ENCODE measurements at regions not wholly inside any gene's neighbourhood (a gene's known extent, or its start where the extent isn't known, plus 50 kb on each side); places are given as distances from the start of the nearest gene placed in this dataset.

DNA sequence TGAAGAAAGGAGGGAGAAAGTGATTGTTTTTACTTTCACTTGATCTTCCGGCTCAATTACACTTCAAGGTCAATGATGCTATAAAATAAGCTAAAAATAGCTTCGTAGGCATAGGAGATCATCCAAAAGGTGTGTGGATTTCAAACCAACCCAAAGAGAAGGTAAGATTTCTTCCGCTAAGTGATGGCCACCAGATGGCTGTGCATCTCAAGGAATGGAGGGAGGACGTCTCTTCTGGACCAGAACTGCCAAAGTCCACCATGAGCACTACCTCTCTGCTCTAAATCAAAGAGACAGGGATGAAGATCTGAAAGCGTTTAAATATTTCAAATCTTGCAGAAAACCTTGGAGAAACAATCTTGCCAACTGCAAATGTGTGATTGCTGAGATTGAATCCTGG lies 199.1 kb upstream of the ZPLD1 start:
- CTCF ChIA-PET = interaction anchor here (0.6 to 1.3 kb wide), 3 partner anchors 236 to 301 kb away, joined by 3 to 7 read pairs (median 4); no protein-coding TSS in a partner anchor
- no peak overlapping the region for H3K27ac ChIP-seq (ENCODE audit: low read depth, low read length, poor library complexity, severe bottlenecking)
- BruUV-seq (replicated peaks) = no TSS peak
- TF ChIP-seq, protein P1, sequence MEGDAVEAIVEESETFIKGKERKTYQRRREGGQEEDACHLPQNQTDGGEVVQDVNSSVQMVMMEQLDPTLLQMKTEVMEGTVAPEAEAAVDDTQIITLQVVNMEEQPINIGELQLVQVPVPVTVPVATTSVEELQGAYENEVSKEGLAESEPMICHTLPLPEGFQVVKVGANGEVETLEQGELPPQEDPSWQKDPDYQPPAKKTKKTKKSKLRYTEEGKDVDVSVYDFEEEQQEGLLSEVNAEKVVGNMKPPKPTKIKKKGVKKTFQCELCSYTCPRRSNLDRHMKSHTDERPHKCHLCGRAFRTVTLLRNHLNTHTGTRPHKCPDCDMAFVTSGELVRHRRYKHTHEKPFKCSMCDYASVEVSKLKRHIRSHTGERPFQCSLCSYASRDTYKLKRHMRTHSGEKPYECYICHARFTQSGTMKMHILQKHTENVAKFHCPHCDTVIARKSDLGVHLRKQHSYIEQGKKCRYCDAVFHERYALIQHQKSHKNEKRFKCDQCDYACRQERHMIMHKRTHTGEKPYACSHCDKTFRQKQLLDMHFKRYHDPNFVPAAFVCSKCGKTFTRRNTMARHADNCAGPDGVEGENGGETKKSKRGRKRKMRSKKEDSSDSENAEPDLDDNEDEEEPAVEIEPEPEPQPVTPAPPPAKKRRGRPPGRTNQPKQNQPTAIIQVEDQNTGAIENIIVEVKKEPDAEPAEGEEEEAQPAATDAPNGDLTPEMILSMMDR (conservative IDR thresholded peaks at IDR 0.05; ENCODE audit: low read depth, low read length) = peak; percentile 62
- no peak for TF ChIP-seq EZH2 (IDR thresholded peaks at IDR 0.05; ENCODE audit: borderline replicate concordance, low read depth, low read length, poor library complexity, severe bottlenecking)
- peak; percentile 33 for DNase-seq (ENCODE audit: low spot score)
- H3K4me1 ChIP-seq (ENCODE audit: insufficient read depth, low read length, poor library complexity, severe bottlenecking) = peaks cover 13% of the 10 kb centered on the region
- no peaks in the 10 kb centered on the region for H3K9me3 ChIP-seq (ENCODE audit: low read depth, low read length, poor library complexity, severe bottlenecking)
- intact Hi-C loops (cut with micrococcal nuclease; ENCODE audit: unreplicated experiment) = loop anchor here (10.0 kb wide), 2 partner anchors 439 to 509 kb away; no protein-coding TSS in a partner anchor
- no peaks in the 10 kb centered on the region for H3K36me3 ChIP-seq (ENCODE audit: insufficient read depth, low read length, poor library complexity, severe bottlenecking)
- H3K4me3 ChIP-seq (ENCODE audit: low read depth, low read length, poor library complexity, severe bottlenecking) = no peak overlapping the region
- no peaks in the 10 kb centered on the region for H3K27me3 ChIP-seq (replicated peaks; ENCODE audit: insufficient read depth, low read depth, low read length, poor library complexity)
- POLR2A ChIA-PET (ENCODE audit: low non-redundant PET) = no interaction called here

DNA sequence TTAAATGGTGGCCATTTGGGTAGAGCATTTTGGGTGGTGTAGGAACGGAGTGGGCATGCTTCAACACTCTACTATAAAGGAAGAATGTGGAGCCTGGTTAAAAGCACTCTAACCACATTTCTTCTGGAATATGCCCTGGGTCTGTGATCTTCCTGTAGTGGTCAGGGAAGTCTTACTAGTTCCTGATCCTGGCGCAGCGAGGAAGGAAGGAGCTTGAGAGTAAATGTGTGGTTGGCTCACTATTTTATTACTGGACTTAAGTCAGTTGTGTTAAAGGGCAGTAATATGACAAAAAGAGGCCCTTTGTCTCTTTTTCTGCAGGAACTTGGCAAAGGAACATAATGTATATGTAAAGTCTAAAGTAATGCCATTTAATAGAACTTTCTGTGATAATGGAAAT lies 197.6 kb upstream of the ZPLD1 start:
- no TSS peak for BruUV-seq (replicated peaks)
- Histone ChIP-seq H3K27me3 (replicated peaks; ENCODE audit: insufficient read depth, low read depth, low read length, poor library complexity) (no peaks in the 10 kb centered on the region), H3K27ac (ENCODE audit: low read depth, low read length, poor library complexity, severe bottlenecking) (no peak overlapping the region), H3K9me3 (ENCODE audit: low read depth, low read length, poor library complexity, severe bottlenecking) (no peaks in the 10 kb centered on the region), H3K4me3 (ENCODE audit: low read depth, low read length, poor library complexity, severe bottlenecking) (no peak overlapping the region), H3K36me3 (ENCODE audit: insufficient read depth, low read length, poor library complexity, severe bottlenecking) (no peaks in the 10 kb centered on the region), H3K4me1 (ENCODE audit: insufficient read depth, low read length, poor library complexity, severe bottlenecking) (peaks cover 13% of the 10 kb centered on the region)
- TF ChIP-seq EZH2 (IDR thresholded peaks at IDR 0.05; ENCODE audit: borderline replicate concordance, low read depth, low read length, poor library complexity, severe bottlenecking) = no peak
- TF ChIP-seq, protein P1 (conservative IDR thresholded peaks at IDR 0.05; ENCODE audit: low read depth, low read length) = no peak
- no peak for DNase-seq (ENCODE audit: low spot score)
- ChIA-PET CTCF (no interaction called here), POLR2A (ENCODE audit: low non-redundant PET) (no interaction called here)
- intact Hi-C loops (cut with micrococcal nuclease; ENCODE audit: unreplicated experiment) = loop anchor here (10.0 kb wide), 2 partner anchors 438 to 508 kb away; no protein-coding TSS in a partner anchor

DNA sequence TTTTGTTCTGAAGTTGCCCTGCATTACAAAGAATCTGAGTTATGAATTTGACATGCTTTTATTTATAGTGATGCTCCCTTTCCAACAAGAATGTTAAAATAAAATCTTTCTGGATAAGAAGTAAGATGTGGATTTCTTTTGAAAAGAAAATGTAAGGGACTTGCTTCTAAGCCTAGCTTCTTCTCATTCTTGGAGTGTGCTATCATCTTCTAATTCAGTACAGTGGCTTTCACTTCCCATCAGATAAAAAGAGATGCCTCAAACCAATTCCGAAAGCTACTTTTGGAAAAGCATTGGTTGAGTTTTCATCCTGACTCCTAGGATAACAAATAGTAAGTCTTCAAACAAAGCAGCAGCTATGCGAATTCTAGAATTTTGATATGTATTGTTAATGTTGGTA lies 197.0 kb upstream of the ZPLD1 start:
- POLR2A ChIA-PET (ENCODE audit: low non-redundant PET) = no interaction called here
- Histone ChIP-seq H3K4me3 (ENCODE audit: low read depth, low read length, poor library complexity, severe bottlenecking) (no peak overlapping the region), H3K27ac (ENCODE audit: low read depth, low read length, poor library complexity, severe bottlenecking) (no peak overlapping the region), H3K27me3 (replicated peaks; ENCODE audit: insufficient read depth, low read depth, low read length, poor library complexity) (no peaks in the 10 kb centered on the region), H3K36me3 (ENCODE audit: insufficient read depth, low read length, poor library complexity, severe bottlenecking) (no peaks in the 10 kb centered on the region), H3K9me3 (ENCODE audit: low read depth, low read length, poor library complexity, severe bottlenecking) (no peaks in the 10 kb centered on the region), H3K4me1 (ENCODE audit: insufficient read depth, low read length, poor library complexity, severe bottlenecking) (peaks cover 13% of the 10 kb centered on the region)
- CTCF ChIA-PET = interaction anchor here (0.5 kb wide), 1 partner anchor 11 kb away, joined by 6 read pairs; no protein-coding TSS in a partner anchor
- TF ChIP-seq, protein P1 (conservative IDR thresholded peaks at IDR 0.05; ENCODE audit: low read depth, low read length) = no peak
- TF ChIP-seq EZH2 (IDR thresholded peaks at IDR 0.05; ENCODE audit: borderline replicate concordance, low read depth, low read length, poor library complexity, severe bottlenecking) = no peak
- BruUV-seq (replicated peaks) = no TSS peak
- no peak for DNase-seq (ENCODE audit: low spot score)
- intact Hi-C loops (cut with micrococcal nuclease; ENCODE audit: unreplicated experiment) = loop anchor here (10.0 kb wide), 2 partner anchors 437 to 507 kb away; no protein-coding TSS in a partner anchor

Measured in A673 (cell line).